Sigmoid colon (tissue), 4 donors: ENCODE measurements at regions not wholly inside any gene's neighbourhood (a gene's known extent, or its start where the extent isn't known, plus 50 kb on each side); places are given as distances from the start of the nearest gene placed in this dataset.

Experiments used
- EP300 ChIP-seq, 4 donors: sonication (generic); formaldehyde crosslinking; IDR thresholded peaks; one replicate each; pipeline ENCODE4 v1.6.1; 2017; ENCODE audit warnings: antibody characterized with exemption in 4 of 4
- TF ChIP-seq, protein P1 (sequence below), 4 experiments: fragments of 450-650 bp in 3 of 4; fragments of 200-600 bp in 1 of 4; IDR thresholded peaks; one replicate each; pipeline ENCODE4 v1.5.1; 2016 to 2019; ENCODE audit warnings: antibody characterized with exemption in 4 of 4, mild to moderate bottlenecking in 3 of 4, moderate library complexity in 2 of 4

DNA sequence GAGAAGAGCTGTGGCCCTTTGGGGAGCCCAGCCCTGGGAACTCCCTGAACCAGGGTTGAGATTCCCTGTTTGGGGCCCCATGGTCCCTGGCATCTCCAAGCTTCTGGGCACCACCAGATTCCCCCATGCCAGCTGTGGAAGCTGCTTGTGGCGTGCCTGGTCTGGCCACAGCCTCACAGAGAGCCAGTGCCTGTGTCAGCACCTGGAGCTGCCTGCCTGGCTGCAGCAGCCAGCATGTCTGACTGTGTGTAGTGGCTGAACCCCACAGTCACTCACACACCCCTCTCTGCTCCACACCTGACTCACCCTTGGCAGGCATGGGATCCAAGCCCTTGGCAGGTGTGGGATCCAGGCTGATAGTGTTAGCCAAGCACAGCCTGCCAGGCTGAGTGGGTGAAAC, 97.2 kb upstream of the GALNTL6 start:
- TF ChIP-seq, protein P1, sequence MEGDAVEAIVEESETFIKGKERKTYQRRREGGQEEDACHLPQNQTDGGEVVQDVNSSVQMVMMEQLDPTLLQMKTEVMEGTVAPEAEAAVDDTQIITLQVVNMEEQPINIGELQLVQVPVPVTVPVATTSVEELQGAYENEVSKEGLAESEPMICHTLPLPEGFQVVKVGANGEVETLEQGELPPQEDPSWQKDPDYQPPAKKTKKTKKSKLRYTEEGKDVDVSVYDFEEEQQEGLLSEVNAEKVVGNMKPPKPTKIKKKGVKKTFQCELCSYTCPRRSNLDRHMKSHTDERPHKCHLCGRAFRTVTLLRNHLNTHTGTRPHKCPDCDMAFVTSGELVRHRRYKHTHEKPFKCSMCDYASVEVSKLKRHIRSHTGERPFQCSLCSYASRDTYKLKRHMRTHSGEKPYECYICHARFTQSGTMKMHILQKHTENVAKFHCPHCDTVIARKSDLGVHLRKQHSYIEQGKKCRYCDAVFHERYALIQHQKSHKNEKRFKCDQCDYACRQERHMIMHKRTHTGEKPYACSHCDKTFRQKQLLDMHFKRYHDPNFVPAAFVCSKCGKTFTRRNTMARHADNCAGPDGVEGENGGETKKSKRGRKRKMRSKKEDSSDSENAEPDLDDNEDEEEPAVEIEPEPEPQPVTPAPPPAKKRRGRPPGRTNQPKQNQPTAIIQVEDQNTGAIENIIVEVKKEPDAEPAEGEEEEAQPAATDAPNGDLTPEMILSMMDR (IDR thresholded peaks at IDR 0.05): no peak
- no peak for TF ChIP-seq EP300 (IDR thresholded peaks at IDR 0.05)
